ENCODE measurements at regions not wholly inside any gene's neighbourhood (a gene's known extent, or its start where the extent isn't known, plus 50 kb on each side); places are given as distances from the start of the nearest gene placed in this dataset.

DNA sequence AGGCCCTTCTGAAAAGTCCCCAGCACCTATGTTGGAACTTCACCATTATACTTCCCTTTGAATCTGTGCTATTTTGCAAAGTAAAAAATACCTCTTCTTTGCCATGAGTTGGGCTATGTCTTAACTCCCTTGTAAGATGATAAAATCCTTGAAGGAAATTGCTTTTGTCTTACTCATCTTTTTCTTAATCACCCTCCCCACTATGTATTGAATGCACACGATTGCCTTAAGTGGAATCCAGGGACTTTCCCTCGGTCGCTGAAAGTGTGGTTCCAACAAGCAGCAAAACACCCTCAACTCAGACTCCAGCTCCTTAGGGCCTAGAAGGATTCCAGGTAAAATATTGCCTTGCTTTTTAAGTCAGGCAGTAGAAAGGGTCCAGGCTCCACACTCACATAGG lies 173.2 kb upstream of the ARL4C start (continued):
- TF ChIP-seq, protein P1, sequence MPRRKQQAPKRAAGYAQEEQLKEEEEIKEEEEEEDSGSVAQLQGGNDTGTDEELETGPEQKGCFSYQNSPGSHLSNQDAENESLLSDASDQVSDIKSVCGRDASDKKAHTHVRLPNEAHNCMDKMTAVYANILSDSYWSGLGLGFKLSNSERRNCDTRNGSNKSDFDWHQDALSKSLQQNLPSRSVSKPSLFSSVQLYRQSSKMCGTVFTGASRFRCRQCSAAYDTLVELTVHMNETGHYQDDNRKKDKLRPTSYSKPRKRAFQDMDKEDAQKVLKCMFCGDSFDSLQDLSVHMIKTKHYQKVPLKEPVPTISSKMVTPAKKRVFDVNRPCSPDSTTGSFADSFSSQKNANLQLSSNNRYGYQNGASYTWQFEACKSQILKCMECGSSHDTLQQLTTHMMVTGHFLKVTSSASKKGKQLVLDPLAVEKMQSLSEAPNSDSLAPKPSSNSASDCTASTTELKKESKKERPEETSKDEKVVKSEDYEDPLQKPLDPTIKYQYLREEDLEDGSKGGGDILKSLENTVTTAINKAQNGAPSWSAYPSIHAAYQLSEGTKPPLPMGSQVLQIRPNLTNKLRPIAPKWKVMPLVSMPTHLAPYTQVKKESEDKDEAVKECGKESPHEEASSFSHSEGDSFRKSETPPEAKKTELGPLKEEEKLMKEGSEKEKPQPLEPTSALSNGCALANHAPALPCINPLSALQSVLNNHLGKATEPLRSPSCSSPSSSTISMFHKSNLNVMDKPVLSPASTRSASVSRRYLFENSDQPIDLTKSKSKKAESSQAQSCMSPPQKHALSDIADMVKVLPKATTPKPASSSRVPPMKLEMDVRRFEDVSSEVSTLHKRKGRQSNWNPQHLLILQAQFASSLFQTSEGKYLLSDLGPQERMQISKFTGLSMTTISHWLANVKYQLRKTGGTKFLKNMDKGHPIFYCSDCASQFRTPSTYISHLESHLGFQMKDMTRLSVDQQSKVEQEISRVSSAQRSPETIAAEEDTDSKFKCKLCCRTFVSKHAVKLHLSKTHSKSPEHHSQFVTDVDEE (CRISPR knock-in tag; IDR thresholded peaks at IDR 0.05) = no peak
- no peak for TF ChIP-seq SNAI2 (CRISPR knock-in tag; IDR thresholded peaks at IDR 0.05)

DNA sequence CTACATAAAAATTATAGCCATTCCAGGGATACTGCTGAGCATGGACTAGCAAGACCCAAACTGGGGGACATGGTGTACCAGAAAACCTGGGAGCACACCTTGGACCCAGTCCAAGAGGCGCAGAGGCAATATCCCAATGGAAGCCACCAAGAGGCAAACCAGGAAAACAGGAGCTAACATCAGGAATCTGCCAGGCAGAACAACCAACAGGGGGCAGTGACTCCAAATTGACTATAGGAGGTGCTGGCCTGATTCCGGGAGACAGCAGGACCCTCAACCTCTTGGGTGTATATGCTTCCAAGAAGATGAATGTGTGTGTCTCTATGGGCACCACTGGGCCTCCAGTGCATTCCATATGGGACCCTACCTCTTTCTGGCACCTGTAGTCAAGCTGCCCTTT lies 172.7 kb upstream of the ARL4C start:
- TF ChIP-seq ZNF565 (CRISPR knock-in tag; conservative IDR thresholded peaks at IDR 0.05; ENCODE audit: low read depth) = no peak
- TF ChIP-seq ISL1 (CRISPR knock-in tag; IDR thresholded peaks at IDR 0.05) = no peak
- no peak for TF ChIP-seq RARB (CRISPR knock-in tag; IDR thresholded peaks at IDR 0.05)
- TF ChIP-seq ESRRG (CRISPR knock-in tag; IDR thresholded peaks at IDR 0.05) = no peak
- no peak for TF ChIP-seq CSDC2 (CRISPR knock-in tag; IDR thresholded peaks at IDR 0.05)
- TF ChIP-seq OSR1 (CRISPR knock-in tag; IDR thresholded peaks at IDR 0.05) = no peak
- no peak for TF ChIP-seq ZFP3 (CRISPR knock-in tag; IDR thresholded peaks at IDR 0.05)
- TF ChIP-seq, protein P2, sequence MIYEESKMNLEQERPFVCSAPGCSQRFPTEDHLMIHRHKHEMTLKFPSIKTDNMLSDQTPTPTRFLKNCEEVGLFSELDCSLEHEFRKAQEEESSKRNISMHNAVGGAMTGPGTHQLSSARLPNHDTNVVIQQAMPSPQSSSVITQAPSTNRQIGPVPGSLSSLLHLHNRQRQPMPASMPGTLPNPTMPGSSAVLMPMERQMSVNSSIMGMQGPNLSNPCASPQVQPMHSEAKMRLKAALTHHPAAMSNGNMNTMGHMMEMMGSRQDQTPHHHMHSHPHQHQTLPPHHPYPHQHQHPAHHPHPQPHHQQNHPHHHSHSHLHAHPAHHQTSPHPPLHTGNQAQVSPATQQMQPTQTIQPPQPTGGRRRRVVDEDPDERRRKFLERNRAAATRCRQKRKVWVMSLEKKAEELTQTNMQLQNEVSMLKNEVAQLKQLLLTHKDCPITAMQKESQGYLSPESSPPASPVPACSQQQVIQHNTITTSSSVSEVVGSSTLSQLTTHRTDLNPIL (CRISPR knock-in tag; IDR thresholded peaks at IDR 0.05; ENCODE audit: low read depth) = no peak
- no peak for ATAC-seq

DNA sequence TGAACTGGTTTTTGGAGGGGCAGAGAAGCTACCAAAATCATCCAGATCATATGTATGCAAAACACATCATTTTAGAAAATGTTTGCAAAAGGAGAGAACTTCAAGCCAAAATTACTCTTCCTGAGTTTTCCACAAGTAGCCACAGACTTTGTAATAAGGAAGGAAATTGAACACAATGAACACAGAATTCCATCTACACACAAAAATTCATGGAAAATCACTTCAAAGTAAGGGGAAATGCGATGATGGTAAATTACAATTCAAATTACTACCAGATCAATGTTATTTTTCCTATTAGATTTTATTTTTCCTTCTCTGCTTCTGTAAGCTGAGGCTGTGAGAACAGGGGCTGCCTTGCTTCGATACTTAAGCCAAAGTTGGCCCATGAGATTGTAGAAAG lies 172.1 kb upstream of the ARL4C start:
- ATAC-seq = no peak
- TF ChIP-seq ARNTL (CRISPR knock-in tag; IDR thresholded peaks at IDR 0.05; ENCODE audit: borderline replicate concordance, low read depth) = no peak
- TF ChIP-seq, protein P3, sequence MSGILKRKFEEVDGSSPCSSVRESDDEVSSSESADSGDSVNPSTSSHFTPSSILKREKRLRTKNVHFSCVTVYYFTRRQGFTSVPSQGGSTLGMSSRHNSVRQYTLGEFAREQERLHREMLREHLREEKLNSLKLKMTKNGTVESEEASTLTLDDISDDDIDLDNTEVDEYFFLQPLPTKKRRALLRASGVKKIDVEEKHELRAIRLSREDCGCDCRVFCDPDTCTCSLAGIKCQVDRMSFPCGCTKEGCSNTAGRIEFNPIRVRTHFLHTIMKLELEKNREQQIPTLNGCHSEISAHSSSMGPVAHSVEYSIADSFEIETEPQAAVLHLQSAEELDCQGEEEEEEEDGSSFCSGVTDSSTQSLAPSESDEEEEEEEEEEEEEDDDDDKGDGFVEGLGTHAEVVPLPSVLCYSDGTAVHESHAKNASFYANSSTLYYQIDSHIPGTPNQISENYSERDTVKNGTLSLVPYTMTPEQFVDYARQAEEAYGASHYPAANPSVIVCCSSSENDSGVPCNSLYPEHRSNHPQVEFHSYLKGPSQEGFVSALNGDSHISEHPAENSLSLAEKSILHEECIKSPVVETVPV (CRISPR knock-in tag; IDR thresholded peaks at IDR 0.05) = no peak
- no peak for TF ChIP-seq SNAI2 (CRISPR knock-in tag; IDR thresholded peaks at IDR 0.05)
- TF ChIP-seq TOX (CRISPR knock-in tag; IDR thresholded peaks at IDR 0.05; ENCODE audit: borderline replicate concordance) = no peak
- TF ChIP-seq TCF4 (CRISPR knock-in tag; IDR thresholded peaks at IDR 0.05; ENCODE audit: borderline replicate concordance) = no peak
- TF ChIP-seq ZFP3 (CRISPR knock-in tag; IDR thresholded peaks at IDR 0.05) = no peak
- no peak for TF ChIP-seq OSR1 (CRISPR knock-in tag; IDR thresholded peaks at IDR 0.05)
- no peak for TF ChIP-seq ESRRG (CRISPR knock-in tag; IDR thresholded peaks at IDR 0.05)
- TF ChIP-seq ZFP30 (CRISPR knock-in tag; IDR thresholded peaks at IDR 0.05) = no peak
- TF ChIP-seq, protein P4, sequence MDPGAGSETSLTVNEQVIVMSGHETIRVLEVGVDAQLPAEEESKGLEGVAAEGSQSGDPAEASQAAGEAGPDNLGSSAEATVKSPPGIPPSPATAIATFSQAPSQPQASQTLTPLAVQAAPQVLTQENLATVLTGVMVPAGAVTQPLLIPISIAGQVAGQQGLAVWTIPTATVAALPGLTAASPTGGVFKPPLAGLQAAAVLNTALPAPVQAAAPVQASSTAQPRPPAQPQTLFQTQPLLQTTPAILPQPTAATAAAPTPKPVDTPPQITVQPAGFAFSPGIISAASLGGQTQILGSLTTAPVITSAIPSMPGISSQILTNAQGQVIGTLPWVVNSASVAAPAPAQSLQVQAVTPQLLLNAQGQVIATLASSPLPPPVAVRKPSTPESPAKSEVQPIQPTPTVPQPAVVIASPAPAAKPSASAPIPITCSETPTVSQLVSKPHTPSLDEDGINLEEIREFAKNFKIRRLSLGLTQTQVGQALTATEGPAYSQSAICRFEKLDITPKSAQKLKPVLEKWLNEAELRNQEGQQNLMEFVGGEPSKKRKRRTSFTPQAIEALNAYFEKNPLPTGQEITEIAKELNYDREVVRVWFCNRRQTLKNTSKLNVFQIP (CRISPR knock-in tag; IDR thresholded peaks at IDR 0.05; ENCODE audit: borderline replicate concordance, low read depth) = no peak
- TF ChIP-seq PPARA (CRISPR knock-in tag; IDR thresholded peaks at IDR 0.05; ENCODE audit: borderline replicate concordance) = no peak
- TF ChIP-seq ISL1 (CRISPR knock-in tag; IDR thresholded peaks at IDR 0.05) = no peak
- no peak for TF ChIP-seq GLIS3 (CRISPR knock-in tag; IDR thresholded peaks at IDR 0.05)
- TF ChIP-seq, protein P1 (CRISPR knock-in tag; IDR thresholded peaks at IDR 0.05) = no peak
- TF ChIP-seq RARB (CRISPR knock-in tag; IDR thresholded peaks at IDR 0.05) = no peak
- no peak for TF ChIP-seq CSDC2 (CRISPR knock-in tag; IDR thresholded peaks at IDR 0.05)
- TF ChIP-seq, protein P2 (CRISPR knock-in tag; IDR thresholded peaks at IDR 0.05; ENCODE audit: low read depth) = no peak
- TF ChIP-seq, protein P5, sequence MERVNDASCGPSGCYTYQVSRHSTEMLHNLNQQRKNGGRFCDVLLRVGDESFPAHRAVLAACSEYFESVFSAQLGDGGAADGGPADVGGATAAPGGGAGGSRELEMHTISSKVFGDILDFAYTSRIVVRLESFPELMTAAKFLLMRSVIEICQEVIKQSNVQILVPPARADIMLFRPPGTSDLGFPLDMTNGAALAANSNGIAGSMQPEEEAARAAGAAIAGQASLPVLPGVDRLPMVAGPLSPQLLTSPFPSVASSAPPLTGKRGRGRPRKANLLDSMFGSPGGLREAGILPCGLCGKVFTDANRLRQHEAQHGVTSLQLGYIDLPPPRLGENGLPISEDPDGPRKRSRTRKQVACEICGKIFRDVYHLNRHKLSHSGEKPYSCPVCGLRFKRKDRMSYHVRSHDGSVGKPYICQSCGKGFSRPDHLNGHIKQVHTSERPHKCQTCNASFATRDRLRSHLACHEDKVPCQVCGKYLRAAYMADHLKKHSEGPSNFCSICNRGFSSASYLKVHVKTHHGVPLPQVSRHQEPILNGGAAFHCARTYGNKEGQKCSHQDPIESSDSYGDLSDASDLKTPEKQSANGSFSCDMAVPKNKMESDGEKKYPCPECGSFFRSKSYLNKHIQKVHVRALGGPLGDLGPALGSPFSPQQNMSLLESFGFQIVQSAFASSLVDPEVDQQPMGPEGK (CRISPR knock-in tag; IDR thresholded peaks at IDR 0.05; ENCODE audit: borderline replicate concordance) = no peak
- TF ChIP-seq BACH2 (CRISPR knock-in tag; IDR thresholded peaks at IDR 0.05; ENCODE audit: borderline replicate concordance) = no peak
- no peak for TF ChIP-seq ZNF565 (CRISPR knock-in tag; conservative IDR thresholded peaks at IDR 0.05; ENCODE audit: low read depth)

Measured in SK-N-SH treated with all-trans-retinoic acid at 6 μM for 48 hours (cell line).